Left kidney (tissue), 1 donor: ENCODE measurements at regions not wholly inside any gene's neighbourhood (a gene's known extent, or its start where the extent isn't known, plus 50 kb on each side); places are given as distances from the start of the nearest gene placed in this dataset.

ENCODE experiments used
- DNase-seq: peaks from one replicate; pipeline ENCODE4 v3.0.0-alpha.2; 2013

- no peak for DNase-seq
Measured at GRCh38 chr2:106709229-106709628, 176.7 kb downstream of the ST6GAL2 start.

- no peak for DNase-seq
Measured at GRCh38 chr2:106719222-106719621, 166.7 kb downstream of the ST6GAL2 start.

- DNase-seq = no peak
Measured at GRCh38 chr2:106720026-106720425, 165.9 kb downstream of the ST6GAL2 start.

GRCh38 chr2:106724301-106724794, 161.6 kb downstream of the ST6GAL2 start:
- DNase-seq = no peak

- no peak for DNase-seq
Measured at GRCh38 chr2:106734165-106734564, 151.8 kb downstream of the ST6GAL2 start.

- DNase-seq = no peak
Measured at GRCh38 chr2:106735807-106736206, 150.2 kb downstream of the ST6GAL2 start.

GRCh38 chr2:106736221-106736620, 149.7 kb downstream of the ST6GAL2 start:
- no peak for DNase-seq

GRCh38 chr2:106745468-106745867, 140.5 kb downstream of the ST6GAL2 start:
- peak; percentile 27 for DNase-seq

- DNase-seq = no peak
Measured at GRCh38 chr2:106749823-106750222, 136.1 kb downstream of the ST6GAL2 start.
